GM12873 (cell line): ENCODE measurements at regions not wholly inside any gene's neighbourhood (a gene's known extent, or its start where the extent isn't known, plus 50 kb on each side); places are given as distances from the start of the nearest gene placed in this dataset.

Source experiments
- CTCF ChIP-seq: IDR thresholded peaks from 2 replicates; pipeline ENCODE4 v1.5.1; 2012; ENCODE audit warnings: low read depth, mild to moderate bottlenecking, moderate library complexity, low read length, control low read depth; ENCODE audit not compliant: insufficient read depth; ENCODE audit errors: missing control alignments

GRCh38 chr2:145012214-145012670 is 492.3 kb upstream of the ZEB2 start:
- TF ChIP-seq CTCF: no peak

- no peak for TF ChIP-seq CTCF
Observed at GRCh38 chr2:145010635-145011034, 490.7 kb upstream of the ZEB2 start.

- no peak for TF ChIP-seq CTCF
Observed at GRCh38 chr2:145007960-145008263, 488.0 kb upstream of the ZEB2 start.

- no peak for TF ChIP-seq CTCF
Observed at GRCh38 chr2:145007093-145007959, 487.4 kb upstream of the ZEB2 start.

- no peak for TF ChIP-seq CTCF
Observed at GRCh38 chr2:145002624-145003023, 482.7 kb upstream of the ZEB2 start.

GRCh38 chr2:145000376-145000775 is 480.5 kb upstream of the ZEB2 start:
- no peak for TF ChIP-seq CTCF

GRCh38 chr2:144999936-145000335 is 480.0 kb upstream of the ZEB2 start:
- no peak for TF ChIP-seq CTCF
